Panc1 (cell line): ENCODE measurements at regions not wholly inside any gene's neighbourhood (a gene's known extent, or its start where the extent isn't known, plus 50 kb on each side); places are given as distances from the start of the nearest gene placed in this dataset.

Source experiments
- ATAC-seq: fragments of 200-7000 bp; cut with Tn5 transposase; 2 replicates; pipeline ENCODE4 v1.9.1; 2020; ENCODE audit warnings: mild to moderate bottlenecking, moderate library complexity
- BruUV-seq: library from RNA; stranded (reverse); fragments of 400-500 nt; replicated peaks from 2 replicates; lab custom pipeline; 2021; lab: Mats Ljungman, UMichigan
- CTCF ChIA-PET: fragments of 300-600 bp; sonication (Branson Sonifier 250); formaldehyde crosslinking; loops from one replicate; lab custom pipeline; 2022; ENCODE audit warnings: antibody characterized with exemption; lab: Charles Lee
- POLR2A ChIA-PET: fragments of 300-600 bp; sonication (Branson Sonifier 250); formaldehyde crosslinking; loops from one replicate; lab custom pipeline; 2022; ENCODE audit warnings: antibody characterized with exemption; lab: Charles Lee
- DNase-seq: peaks from one replicate; pipeline ENCODE4 v3.0.0-alpha.2; 2010; ENCODE audit warnings: low read depth, low spot score
- H3K27ac ChIP-seq: 2 replicates; pipeline ENCODE4 v1.5.1; 2011; ENCODE audit warnings: mild to moderate bottlenecking, low read length, inconsistent platforms
- H3K27me3 ChIP-seq: fragments of 200-500 bp; sonication (Bioruptor generic); 2 replicates; pipeline ENCODE4 v1.6.0; 2014; ENCODE audit warnings: low read length, inconsistent platforms; ENCODE audit not compliant: control insufficient read depth, insufficient read depth
- H3K36me3 ChIP-seq: fragments of 200-500 bp; sonication (Bioruptor generic); 2 replicates; pipeline ENCODE4 v1.5.1; 2014; ENCODE audit warnings: inconsistent platforms, mild to moderate bottlenecking, low read length, moderate library complexity; ENCODE audit not compliant: control insufficient read depth, insufficient read depth
- H3K4me1 ChIP-seq: 2 replicates; pipeline ENCODE4 v1.5.1; 2011; ENCODE audit warnings: inconsistent platforms, mild to moderate bottlenecking, low read length, moderate library complexity; ENCODE audit not compliant: control insufficient read depth, insufficient read depth
- H3K4me3 ChIP-seq, 2 experiments: 2 replicates each; pipeline ENCODE4 v1.5.1; 2011 to 2012; ENCODE audit warnings: low read depth in 2 of 2, low read length in 2 of 2, mild to moderate bottlenecking in 2 of 2, inconsistent platforms in 1 of 2, moderate library complexity in 1 of 2
- H3K9me3 ChIP-seq: fragments of 200-500 bp; sonication (Bioruptor generic); 2 replicates; pipeline ENCODE4 v1.5.1; 2014; ENCODE audit warnings: low read depth, mild to moderate bottlenecking, inconsistent platforms, low read length, moderate library complexity; ENCODE audit not compliant: control insufficient read depth, insufficient read depth
- CTCF ChIP-seq: fragments of 450-650 bp; IDR thresholded peaks from 2 replicates; pipeline ENCODE4 v1.5.1; 2017; ENCODE audit warnings: mild to moderate bottlenecking
- POLR2AphosphoS5 ChIP-seq: IDR thresholded peaks from 2 replicates; pipeline ENCODE4 v1.6.1; 2012; ENCODE audit warnings: mild to moderate bottlenecking, low read depth, low read length, moderate library complexity
- REST ChIP-seq, 2 experiments: IDR thresholded peaks; 2 replicates each; pipeline ENCODE4 v1.6.1; 2011 to 2012; ENCODE audit warnings: low read depth in 2 of 2, control low read depth in 1 of 2, low read length in 1 of 2, mild to moderate bottlenecking in 1 of 2, moderate library complexity in 1 of 2; ENCODE audit not compliant: insufficient read depth in 1 of 2
- SIN3A ChIP-seq: IDR thresholded peaks from 2 replicates; pipeline ENCODE4 v1.6.1; 2012; ENCODE audit warnings: low read depth, mild to moderate bottlenecking, low read length, moderate library complexity, borderline replicate concordance; ENCODE audit not compliant: insufficient read depth
- TCF7L2 ChIP-seq: IDR thresholded peaks from 2 replicates; pipeline ENCODE4 v1.6.1; 2011; ENCODE audit warnings: mild to moderate bottlenecking, low read depth, low read length, inconsistent platforms
- in situ Hi-C: cut with HindIII; loops from 2 replicates; pipeline ENCODE4 v1.10.0; 2016; ENCODE audit warnings: low sequenced_read_pairs, low pct_unique_long_range_greater_than_20kb
- intact Hi-C: fragments of 100-400 bp; cut with micrococcal nuclease; formaldehyde crosslinking; loops from one replicate; pipeline ENCODE4 v1.10.0; 2022; ENCODE audit not compliant: unreplicated experiment

DNA sequence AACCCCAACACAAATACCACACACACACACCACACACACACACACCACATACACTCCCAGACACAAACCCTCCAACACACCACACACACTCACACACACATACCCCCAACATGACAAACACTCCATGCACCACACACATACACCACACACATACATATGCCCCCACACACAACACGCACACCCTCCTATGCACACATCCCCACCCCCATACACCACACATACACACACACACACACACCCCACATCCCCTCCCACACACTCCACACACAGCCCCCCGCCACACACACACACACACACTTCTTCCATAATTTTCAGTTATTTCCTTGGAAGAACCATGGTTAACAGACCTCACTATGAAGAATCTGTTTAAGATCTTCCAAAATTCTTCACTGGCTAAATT is 173.5 kb upstream of the KCNIP4 start:
- ATAC-seq (no peak), DNase-seq (no peak)
- H3K36me3 ChIP-seq: no peaks in the 10 kb centered on the region
- H3K4me1 ChIP-seq: no peaks in the 10 kb centered on the region
- no peaks in the 10 kb centered on the region for H3K9me3 ChIP-seq
- no peak overlapping the region for H3K27ac ChIP-seq
- in situ Hi-C loops: no loop called here
- H3K27me3 ChIP-seq: no peaks in the 10 kb centered on the region
- intact Hi-C loops: no loop called here
- H3K4me3 ChIP-seq: no peak overlapping the region
- CTCF ChIA-PET: no interaction called here
- BruUV-seq: no TSS peak
- no peak for TF ChIP-seq SIN3A
- no peak for TF ChIP-seq POLR2AphosphoS5
- TF ChIP-seq TCF7L2: no peak
- no peak for TF ChIP-seq REST (IDR thresholded peaks at IDR 0.05; ENCODE audit: insufficient read depth in 1 of 2, low read depth in 2 of 2, low read length in 1 of 2)
- POLR2A ChIA-PET: no interaction called here

DNA sequence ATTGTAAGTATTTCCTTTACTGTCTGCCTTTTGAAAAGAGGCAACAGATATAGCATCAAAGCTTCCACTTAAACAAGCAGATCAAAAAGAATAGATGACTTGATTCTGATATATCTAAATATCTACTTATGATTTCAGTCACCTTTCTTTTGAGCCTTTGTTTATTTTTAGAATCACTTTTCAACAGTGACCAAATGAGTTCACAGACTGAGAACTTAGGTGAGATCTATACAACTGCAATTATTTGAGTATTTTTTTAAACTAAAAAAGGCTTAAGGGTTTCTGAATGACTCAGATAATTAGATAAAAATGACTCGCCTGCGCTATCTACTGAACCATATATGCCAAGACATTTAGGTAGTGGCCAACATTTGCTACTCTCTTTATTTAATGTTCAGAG is 166.7 kb upstream of the KCNIP4 start:
- no peak for TF ChIP-seq POLR2AphosphoS5
- no peak for TF ChIP-seq REST (IDR thresholded peaks at IDR 0.05; ENCODE audit: insufficient read depth in 1 of 2, low read depth in 2 of 2, low read length in 1 of 2)
- TF ChIP-seq SIN3A: no peak
- no peak for TF ChIP-seq TCF7L2
- no peak for TF ChIP-seq CTCF
- ChIA-PET CTCF (no interaction called here), POLR2A (no interaction called here)
- no peaks in the 10 kb centered on the region for H3K27me3 ChIP-seq
- no TSS peak for BruUV-seq
- H3K27ac ChIP-seq: no peak overlapping the region
- H3K4me1 ChIP-seq: no peaks in the 10 kb centered on the region
- no peak overlapping the region for H3K4me3 ChIP-seq
- DNase-seq (no peak), ATAC-seq (no peak)
- in situ Hi-C loops: no loop called here
- no peaks in the 10 kb centered on the region for H3K9me3 ChIP-seq
- no peaks in the 10 kb centered on the region for H3K36me3 ChIP-seq
- intact Hi-C loops: no loop called here
